ENCODE measurements at regions not wholly inside any gene's neighbourhood (a gene's known extent, or its start where the extent isn't known, plus 50 kb on each side); places are given as distances from the start of the nearest gene placed in this dataset.
"Not testable (repeated sequence)": the region's sequence is repeated elsewhere in the genome, so short reads cannot be mapped to it uniquely, and the experiment has no call there.

DNA sequence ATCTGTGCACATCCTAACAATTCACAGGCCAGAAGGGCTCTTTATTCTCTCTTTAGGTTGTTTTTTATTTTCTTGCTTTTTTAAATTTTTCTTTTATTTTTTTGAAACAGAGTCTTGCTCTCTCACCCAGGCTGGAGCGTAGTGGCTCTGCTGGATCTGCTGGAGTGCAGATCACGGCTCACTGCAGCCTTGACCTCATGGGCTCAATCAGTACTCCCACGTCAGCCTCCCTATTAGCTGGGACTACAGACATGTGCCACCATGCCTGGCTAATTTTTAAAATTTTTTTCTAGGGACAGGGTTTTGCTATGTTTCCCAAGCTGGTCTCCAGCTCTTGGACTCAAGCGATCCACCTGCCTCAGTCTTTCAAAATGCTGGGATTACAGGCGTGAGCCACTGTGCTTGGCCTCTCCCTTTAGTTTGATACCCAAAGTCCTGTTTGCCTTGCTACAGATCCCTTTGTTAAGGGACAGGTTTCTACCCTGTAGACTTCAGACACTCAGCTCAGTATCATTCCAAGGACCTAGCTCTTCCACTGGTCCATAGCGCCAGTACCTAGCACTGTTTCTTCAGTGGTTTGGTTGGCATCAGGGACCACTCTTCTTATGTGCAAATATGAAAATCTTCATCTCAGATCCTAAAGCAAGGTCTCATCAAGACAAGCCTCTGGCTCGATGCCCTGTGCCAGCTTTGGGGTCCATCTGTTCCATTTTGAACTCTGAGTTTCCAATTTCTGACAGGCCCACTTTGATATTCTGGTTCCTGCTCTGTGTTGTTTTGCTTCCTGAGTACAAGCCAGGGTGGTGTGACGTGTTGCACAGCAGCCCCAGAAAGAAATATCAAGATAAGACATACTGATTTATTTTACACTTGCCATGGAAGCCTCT lies 211.7 kb downstream of the FAT3 start:
- DNase-seq (no peak), ATAC-seq (no peak)

DNA sequence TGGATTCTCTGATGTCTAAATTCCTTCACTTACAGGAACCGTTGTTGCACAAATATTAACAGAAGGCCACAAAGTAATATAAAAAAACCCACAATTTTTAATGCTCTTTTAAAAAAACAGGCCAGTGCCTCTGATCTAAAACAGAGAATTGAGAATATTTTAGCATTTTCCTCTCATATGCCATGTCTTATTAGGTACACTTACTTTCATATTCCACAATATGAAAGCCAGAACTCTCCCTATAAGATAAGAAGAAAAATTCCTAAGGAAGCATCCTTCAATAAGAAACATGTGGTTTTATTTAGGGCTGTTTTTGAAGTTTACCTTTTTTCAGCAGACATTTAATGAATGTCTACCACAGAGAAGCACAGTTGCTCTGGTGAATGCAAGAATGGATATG lies 214.5 kb downstream of the FAT3 start:
- DNase-seq: no peak
- no peak for ATAC-seq

DNA sequence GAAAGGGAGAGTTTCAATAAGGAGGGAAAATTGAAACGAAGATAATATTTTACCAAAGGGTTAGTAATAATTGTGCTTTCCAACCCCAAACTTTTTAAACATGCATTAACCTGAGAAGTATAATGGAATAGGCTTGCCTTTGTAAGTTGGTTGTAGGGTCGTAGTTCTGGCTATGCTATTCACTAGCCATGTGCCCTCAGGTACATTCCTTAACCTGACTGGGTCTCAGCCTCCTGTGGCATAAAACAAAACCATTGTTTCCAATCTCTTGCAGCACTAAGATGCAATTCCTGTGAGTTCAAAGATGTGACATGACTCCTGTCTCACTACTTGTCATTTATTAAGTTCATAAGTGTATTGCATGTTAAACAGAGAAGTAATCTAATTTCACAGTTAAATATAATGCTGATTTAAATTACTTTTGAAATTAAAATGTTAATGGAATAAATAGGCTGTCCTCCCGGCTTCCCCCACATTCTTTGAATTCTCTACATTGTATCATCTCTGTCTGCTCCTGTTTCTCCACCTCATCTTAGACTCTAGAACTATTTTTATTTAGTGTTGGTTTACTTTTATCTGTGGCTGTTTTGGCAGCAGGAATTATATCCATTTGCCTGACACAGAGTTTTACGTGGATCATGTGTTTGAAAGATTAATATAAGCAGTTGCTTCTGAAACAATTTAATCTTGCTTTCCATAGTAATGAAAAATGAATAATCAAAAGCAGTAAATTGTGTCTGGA lies 216.3 kb downstream of the FAT3 start:
- ATAC-seq: no peak
- no peak for DNase-seq

DNA sequence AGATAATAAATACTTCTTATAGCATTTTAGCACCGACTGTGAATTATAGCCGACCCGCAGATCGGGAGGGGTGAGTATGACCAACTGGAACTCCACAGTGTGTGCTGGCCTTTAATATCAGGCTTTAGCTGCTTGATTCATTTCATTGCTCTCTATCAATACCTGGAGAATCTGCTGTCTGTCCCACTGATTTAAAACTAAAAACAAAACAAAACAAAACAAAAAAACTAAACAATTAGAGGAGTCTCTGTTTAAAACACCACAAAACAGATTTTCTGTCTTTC lies 216.8 kb downstream of the FAT3 start:
- DNase-seq: no peak
- ATAC-seq: no peak

DNA sequence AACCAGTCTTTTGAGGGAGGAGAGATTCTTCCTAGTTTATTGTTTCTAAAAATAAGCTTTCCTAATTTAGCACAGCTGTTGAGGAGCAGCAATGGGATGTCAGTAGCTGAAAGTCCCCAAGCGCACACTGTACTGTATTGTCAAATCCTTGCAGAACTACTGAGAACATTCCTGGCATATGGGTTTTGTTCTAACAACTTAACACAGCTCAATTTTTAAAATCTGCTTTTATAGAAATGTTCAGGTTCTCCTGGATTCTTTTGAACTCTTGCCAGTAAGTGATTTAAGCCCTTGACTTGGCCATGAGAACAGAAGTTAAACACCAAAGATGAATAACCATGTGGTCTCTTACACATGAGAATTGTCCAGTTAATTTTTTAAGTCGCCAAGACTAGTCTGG lies 218.6 kb downstream of the FAT3 start:
- ATAC-seq (no peak), DNase-seq (no peak)

DNA sequence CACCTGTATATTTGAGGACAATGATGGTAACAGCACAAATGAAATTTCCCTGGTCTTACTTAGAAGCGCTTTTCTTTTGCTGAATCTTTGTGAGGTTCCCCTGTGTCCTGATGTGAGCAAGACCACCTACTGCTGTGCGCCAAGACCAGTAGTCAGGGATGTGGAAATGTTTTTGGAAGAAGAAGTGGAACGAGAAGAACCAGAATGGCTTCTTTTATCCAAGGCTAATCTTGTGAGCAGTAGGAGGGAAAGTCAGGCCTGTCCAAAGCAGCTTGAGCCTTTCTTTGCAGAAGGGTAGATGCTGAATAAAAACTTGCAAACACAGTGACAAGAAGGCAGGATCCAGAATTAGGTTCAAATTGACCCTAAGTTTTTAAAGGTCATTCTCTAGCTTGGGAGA lies 223.0 kb downstream of the FAT3 start:
- ATAC-seq (no peak), DNase-seq (no peak)

DNA sequence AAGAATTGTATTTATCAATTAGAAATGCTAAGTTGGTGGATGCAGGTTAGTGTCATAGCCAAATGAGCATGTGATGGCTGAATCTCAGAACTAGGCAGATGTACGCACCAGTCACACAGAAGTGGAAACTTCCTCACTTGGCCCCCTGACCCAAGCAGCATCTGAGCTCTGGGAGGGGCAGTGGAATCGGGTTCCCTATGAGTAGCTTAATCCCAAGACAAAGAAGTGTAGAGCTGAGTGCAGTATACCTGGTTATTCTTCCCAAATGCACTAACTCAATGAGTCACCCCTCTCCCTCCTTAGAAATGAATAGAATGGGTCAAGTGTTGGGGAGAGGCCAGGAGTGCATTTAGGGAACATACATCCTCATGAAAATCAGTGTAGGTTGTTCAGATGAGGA lies 224.6 kb downstream of the FAT3 start:
- ATAC-seq (no peak), DNase-seq (no peak)

DNA sequence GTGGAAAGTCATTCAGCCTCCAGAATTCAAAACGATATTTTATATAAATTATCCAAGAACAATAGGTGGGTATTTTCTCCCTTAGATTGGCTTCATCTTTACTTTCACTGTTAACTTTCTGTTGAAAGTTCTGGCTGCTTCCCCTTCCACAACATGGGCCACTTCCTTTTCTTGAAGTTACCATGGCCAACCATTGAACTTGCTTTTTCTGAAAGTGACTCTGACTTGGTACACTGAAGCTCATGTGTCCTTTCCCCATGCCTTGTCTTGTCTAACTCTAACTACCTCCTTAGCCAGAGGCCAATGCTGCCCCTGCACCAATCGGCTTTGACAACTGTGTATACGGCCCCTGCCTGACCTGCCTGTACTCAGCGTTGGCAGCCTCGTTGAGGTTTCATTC lies 225.2 kb downstream of the FAT3 start:
- DNase-seq (no peak), ATAC-seq (no peak)

DNA sequence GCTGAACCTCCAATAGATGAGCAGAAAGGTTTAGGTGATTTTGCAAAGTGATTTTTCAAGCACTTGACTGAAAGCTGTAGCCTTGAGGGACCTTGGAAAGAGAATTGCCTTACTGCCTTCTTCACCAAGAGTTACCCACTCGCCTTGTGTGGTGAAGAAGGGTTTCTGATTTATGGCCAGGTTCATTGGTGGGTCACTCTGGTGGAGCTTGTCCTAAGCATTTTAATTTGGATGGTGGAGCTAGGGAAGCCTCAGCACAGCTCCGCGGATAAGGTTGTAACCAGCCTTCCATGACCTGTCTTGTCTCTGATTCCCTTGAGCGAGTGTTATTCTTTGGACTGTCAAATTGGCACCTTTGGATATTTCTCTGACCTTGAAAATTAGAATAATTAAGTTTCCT lies 226.4 kb downstream of the FAT3 start:
- no peak for DNase-seq
- no peak for ATAC-seq

DNA sequence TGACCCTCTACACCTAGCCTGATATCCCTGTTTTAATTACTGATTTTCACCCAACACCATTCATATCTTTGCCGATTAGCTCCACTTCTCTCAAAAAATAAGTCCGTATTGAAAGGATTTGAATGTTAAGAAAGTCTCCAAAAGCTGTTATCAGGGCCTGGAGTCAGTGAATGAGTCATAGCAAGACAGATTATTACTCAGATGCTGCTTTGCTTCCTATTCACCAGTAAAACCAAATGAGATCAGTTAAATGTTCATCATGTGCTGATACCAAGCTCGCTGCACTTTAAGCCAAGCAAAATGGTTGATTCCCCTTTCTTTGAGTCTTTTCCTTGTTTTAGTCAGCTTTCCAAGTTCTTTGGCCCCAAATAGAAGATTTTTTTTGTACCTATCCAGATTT lies 228.4 kb downstream of the FAT3 start:
- DNase-seq (no peak), ATAC-seq (no peak)

DNA sequence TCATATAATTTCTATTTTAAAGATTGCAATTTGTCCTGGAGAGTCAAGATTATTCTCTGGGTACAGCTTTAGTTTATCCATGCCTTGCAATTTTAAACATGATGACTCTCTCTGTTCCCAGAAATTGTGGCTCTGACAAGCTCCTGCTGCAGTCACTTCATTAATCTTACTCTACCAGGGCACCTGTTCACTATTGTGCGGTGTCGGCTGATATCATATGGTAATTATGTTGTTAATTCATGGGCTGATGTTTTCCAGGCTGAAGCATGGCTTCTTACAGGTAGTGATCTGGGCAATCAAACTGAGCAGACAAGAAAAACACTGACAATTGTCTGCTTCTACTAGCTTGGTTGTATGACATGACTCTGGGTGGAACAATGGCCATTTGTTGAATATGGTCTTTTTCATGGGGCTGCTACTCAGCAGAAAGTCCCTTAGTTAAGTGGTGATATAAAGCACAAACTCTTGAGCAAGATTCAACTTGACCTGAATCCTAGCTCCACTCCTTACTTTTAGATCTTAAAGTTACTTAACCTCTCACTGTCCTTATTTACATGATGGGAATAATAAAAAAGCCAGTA lies 230.7 kb downstream of the FAT3 start:
- no peak for ATAC-seq
- DNase-seq: no peak

DNA sequence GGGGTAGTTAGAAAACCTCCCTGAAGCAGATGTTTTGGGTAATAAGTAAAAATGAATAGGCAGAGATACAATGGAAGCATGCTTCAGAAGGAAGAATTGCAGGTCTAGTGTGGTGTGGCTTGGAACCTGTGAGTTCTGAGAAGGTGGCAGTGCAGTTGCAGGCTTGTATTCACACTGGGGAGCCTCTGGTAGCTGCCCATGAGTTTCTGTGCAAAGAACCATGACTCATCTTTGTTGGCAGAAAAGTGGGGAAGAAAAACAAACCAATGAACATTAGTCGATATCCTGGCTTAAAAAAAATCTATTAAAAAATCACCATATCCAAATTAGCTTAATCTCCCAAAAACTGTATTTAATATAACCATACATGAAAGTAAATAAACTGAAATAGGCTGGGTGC lies 232.6 kb downstream of the FAT3 start:
- ATAC-seq (no peak), DNase-seq (no peak)

DNA sequence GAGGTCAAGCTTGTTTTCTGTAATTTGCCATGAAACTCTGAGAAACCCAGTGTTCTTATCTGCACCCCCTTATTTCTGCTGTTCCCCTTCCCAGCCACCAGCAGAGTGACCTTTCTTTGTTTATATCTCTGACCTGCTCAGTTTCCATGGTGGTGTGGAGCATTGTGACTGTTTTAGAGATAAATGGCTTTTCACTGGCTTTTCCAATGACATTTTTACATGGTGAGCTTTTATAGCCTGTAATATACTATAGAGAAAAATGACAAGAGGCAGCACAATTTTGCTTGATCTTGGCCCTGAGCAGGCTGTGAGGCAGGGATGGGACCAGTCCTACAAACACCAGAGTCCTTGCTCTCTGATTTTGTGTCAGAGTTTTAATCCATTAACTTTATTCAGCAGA lies 233.9 kb downstream of the FAT3 start:
- no peak for DNase-seq
- ATAC-seq: no peak

DNA sequence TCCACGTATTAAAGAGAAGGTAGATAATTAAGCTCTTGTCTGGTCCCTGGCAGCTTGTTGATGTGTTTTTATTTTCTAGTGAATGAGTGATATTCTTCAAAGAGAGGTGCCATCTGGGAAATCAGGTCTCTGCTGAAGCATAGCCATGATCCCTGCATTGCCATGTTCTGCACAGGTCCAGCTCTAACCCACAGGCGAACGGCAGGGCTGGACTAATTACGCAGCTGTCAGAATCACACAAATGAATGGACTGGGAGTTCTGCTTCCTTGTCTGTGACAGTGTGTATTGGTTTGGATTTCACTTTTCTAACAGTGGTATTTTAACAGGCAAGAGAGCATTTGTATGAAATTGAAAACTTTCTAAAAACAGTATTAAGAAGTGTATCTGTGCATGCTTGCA lies 235.6 kb downstream of the FAT3 start:
- no peak for ATAC-seq
- DNase-seq: no peak

DNA sequence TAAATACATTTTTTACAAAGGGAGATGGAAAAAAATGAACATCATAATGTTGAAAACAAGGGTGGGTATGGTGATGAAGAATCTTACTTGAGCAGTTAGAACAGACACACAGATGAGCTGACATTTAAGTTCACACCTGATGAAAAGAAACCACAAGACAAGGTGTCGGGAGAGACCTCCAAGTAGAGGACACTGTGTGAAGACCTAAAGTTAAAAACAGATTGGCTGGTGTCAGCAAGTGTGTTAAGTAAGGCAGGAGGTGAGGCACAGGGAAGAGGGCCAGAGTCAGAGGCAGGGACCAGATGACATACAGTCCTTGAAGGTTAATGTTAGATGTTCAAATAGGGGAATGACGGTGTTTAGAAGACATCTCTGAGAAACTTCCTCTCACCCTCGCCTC lies 236.8 kb downstream of the FAT3 start:
- ATAC-seq: no peak

DNA sequence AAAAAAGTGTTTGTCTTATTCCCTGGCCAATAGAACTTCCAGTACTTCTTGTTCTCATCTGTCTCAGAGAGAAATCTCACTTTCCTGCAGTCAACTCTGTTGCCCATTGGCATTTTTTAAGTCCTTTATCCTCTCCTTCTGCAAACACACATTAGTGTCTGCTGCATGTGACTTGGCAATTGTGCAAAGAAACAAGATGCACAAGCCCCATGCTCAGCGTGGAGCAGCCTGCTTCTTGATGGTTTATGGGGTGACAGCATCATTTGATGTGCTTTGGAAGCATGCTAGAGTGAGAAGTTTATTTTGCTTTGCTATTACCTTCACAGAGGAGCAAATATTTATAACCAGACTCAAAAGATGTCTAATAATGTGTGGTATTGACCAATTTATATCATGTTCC lies 238.2 kb downstream of the FAT3 start:
- no peak for DNase-seq

More for the DNA sequence above, 236.8 kb downstream of the FAT3 start:
- DNase-seq: no peak

DNA sequence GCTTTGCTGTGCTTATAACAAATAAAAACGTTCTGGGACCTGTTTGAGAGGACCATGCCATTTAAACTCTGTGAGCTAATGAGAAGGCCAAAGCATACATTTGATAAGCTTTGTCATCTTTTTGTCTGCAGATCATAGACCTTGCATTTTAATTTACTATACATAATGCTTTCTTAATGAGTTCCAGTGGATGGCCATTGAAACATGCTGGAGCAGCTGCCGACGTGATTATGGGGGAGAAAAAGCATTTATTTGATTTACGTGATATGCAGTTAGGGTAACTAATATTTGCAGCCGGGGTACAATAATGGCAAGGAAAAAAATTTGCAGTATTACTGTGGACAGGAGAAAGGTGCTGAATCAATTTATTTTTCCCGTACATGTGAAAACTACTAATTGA lies 240.2 kb downstream of the FAT3 start:
- no peak for DNase-seq
- ATAC-seq: no peak

More for the DNA sequence above, 238.2 kb downstream of the FAT3 start:
- no peak for ATAC-seq

DNA sequence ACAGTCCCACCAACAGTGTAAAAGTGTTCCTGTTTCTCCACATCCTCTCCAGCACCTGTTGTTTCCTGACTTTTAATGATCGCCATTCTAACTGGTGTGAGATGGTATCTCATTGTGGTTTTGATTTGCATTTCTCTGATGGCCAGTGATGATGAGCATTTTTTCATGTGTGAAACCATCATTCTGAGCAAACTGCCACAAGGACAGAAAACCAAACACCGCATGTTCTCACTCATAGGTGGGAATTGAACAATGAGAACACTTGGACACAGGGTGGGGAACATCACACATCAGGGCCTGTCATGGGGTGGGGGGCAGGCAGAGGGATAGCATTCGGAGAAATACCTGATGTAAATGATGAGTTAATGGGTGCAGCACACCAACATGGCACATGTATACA lies 240.8 kb downstream of the FAT3 start:
- not testable (repeated sequence) for ATAC-seq, DNase-seq

DNA sequence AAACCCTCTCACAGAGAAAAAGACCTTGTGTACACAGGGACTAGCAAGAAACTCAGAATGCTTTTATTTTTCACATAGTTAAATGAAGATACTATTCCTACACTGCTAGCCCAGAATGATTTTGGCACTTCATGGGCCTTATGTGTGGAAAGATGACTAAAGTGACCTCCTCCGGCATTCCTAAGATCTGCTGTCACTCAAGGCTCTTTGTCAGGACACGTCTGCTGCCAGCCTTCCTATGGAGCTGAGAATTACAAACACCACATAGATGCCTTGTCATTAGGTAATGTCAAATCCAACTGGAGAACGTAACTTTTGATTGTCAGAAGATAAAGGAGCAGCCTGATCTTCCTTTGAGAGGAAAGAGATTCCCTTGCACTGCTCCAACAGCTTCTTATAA lies 249.1 kb downstream of the FAT3 start:
- no peak for ATAC-seq
- DNase-seq: no peak

DNA sequence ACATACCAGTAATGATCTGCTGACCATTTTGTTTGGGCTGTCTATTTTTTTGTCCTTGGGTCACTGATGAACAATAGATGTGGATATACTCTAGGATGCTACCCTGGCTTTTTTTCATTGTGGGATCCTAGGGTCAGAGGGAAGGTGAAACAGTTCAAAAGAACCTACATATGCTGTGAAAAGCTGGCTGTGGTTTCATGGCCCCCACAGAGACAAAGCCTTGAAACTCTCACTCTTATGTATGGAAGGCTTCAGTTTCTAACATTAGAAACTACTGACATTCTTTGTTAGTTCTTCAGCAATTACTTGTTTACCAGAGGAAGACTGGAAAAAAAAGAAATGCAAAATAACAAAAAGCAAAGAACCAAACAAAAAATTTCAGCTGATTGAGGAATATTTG lies 250.7 kb downstream of the FAT3 start:
- DNase-seq (no peak), ATAC-seq (no peak)

DNA sequence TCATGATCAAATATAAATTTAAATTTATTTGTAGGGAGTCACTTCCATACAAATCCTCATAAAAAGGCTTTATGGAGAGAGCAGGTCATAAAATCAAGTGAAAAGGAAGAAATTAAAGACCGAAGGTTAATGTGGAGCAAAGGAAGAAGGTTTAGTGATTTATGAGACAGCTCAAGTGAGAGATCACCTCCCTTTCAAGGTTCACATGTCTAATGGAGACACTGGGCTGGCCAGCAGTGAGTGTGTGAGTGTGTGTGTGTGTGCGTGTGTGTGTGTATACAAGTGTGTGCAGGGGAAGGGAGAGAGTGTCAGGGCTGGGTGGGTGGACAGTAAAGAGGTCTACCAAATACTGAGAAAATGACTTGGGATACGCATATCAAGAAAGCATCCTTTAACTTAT lies 251.2 kb downstream of the FAT3 start:
- ATAC-seq: no peak
- DNase-seq: no peak

DNA sequence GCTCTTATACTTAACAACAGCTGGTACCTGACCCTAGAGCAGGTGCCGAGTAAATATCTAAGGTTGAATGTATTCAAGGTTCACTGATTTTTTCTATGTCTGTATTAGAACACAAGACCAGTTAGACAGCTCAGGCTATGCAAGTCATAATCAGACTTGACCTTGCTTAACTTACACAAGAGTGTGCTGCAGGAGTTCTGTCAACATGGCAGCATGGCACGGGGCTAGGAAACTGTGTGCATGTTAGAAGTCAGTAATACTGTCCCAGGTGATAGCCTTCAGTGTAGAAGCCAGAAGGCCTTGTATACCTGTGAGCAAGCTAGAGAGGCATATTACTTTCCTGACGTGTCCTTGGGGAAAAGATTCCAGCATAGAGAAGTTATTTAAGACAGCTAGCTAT lies 253.1 kb downstream of the FAT3 start:
- no peak for ATAC-seq
- DNase-seq: no peak

DNA sequence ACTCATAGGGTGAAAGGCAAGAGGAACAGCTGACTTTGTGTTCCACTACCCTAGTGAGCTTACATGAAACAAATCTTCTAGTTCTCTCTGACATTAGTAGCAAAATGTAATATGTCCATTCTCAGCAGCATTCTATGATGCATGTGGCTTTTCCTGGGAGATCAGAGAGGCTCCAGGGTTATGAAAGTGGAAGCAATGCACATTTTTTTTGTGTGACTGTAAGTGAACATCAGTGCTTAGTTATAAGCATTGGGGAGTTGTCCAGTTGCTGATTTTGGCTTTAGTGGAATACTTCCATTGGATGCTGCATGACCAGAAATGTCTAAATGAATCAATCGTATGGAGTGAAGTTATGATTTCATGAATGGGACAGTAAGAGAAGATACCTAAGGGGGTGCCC lies 255.9 kb downstream of the FAT3 start:
- DNase-seq (no peak), ATAC-seq (no peak)
